22Rv1 (cell line): ENCODE measurements at regions not wholly inside any gene's neighbourhood (a gene's known extent, or its start where the extent isn't known, plus 50 kb on each side); places are given as distances from the start of the nearest gene placed in this dataset.

Source experiments
- H3K27ac ChIP-seq: fragments of 450-650 bp; 2 replicates; pipeline ENCODE4 v1.5.1; 2017
- CTCF ChIP-seq: fragments of 450-650 bp; IDR thresholded peaks from 2 replicates; pipeline ENCODE4 v1.5.1; 2017; ENCODE audit warnings: mild to moderate bottlenecking
- ZFX ChIP-seq: fragments of 450-650 bp; IDR thresholded peaks from 2 replicates; pipeline ENCODE4 v1.6.1; 2017; ENCODE audit warnings: antibody characterized with exemption, borderline replicate concordance

DNA sequence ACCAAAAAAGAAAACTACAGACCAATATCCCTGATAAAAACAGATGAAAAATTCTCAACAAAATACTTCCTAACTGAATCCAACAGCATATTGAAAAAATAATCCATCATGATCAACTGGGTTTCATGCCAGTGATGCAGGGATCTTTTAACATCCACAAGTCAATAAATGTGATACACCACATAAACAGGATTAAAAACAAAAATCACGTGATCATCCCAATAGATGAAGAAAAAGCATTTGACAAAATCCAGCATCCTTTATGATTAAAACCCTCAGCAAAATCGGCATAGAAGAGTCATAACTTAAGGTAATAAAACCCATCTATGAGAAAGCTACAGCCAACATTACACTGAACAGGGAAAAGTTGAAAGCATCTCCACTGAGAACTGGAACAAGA is 107.5 kb downstream of the DCLK3 start:
- H3K27ac ChIP-seq = no peak overlapping the region
- TF ChIP-seq CTCF = no peak
- no peak for TF ChIP-seq ZFX

DNA sequence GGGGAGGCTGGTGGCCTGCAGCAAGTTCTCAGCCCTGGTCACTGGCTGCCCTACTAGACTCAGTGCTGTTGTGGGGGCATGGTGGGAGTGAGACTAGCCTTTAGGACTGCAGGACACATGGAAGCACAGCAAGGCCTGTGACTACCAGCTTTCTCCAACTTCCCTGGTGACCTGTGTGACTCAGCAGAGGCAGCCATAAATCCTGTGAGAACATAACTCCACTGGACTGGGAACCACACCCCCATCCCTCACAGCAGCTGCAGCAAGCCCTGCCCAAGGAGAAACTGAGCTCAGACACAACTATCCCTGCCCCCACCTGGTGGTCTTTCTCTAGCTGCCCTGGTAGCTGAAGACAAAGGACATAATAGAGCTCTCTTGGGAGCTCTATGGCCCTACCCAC is 111.3 kb downstream of the DCLK3 start:
- H3K27ac ChIP-seq = no peak overlapping the region
- TF ChIP-seq ZFX (no peak), CTCF (no peak)

GRCh38 chr3:36652104-36652503 is 112.2 kb downstream of the DCLK3 start:
- no peak overlapping the region for H3K27ac ChIP-seq
- TF ChIP-seq CTCF (no peak), ZFX (no peak)

DNA sequence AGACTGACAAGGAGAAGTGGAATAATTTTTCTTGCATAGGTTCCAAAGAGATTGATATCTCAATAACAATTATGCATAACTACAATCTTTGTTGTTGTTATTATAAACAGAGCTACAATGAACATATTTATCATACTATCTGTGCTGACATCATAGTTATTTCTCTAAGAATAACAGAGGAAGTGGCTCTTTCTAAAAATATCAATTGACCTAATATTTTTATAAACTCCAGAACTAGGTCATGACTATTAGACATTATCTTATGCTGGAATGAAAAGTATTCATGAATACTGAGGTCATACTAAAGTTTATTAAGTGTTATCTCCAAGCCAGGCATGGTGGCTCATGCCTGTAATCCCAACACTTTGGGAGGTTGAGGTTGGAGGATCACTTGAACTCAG is 114.1 kb downstream of the DCLK3 start:
- no peak for TF ChIP-seq CTCF
- TF ChIP-seq ZFX = no peak
- H3K27ac ChIP-seq = no peak overlapping the region

DNA sequence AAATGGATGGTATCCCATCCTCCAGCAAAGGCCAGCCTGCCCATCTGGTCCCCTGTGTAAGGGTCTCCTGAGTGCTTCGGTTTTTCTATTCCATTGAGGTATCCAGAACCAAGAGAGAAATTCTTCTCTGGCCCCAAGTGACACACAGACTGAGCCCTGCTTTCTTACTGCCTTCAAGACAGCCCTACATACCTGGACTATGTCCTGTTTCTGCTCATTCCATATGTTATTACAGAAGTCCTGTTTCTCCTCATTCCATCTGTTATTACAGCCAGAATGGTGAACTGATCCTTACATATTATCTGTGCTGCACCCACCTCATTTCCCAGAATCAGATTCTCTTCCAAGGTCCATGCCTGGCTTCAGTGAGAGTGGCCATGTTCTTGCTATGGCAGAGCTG is 115.2 kb downstream of the DCLK3 start:
- H3K27ac ChIP-seq = 0 out of 2 replicates have a peak overlapping the region, but pooled peaks have one; percentile 23
- TF ChIP-seq ZFX (no peak), CTCF (no peak)

GRCh38 chr3:36648241-36649034 is 115.9 kb downstream of the DCLK3 start:
- H3K27ac ChIP-seq = 0 out of 2 replicates have a peak overlapping the region, but pooled peaks have one; percentile 23
- TF ChIP-seq ZFX (no peak), CTCF (no peak)

DNA sequence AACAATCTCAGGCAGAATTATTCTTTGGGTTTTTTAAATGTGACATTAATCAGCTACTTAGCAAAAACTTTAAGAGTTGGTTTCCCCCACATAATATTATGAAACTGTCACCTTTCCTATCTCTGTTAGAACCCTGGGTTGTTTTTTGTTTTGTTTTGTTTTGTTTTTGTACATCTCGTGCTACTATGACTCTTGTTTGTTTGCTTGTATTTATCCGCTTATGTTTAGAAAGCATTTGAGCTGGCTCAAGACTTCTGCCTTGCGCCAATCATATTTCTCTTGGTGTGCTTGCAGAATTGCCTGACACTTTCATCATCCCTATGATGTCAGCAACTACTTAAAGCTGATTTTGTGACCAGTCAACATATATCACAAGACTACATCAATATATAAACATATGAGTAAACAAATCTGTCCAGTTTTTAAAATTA is 116.9 kb downstream of the DCLK3 start:
- peak overlapping the region; percentile 23; the same call in 1 of the 2 replicates for H3K27ac ChIP-seq
- TF ChIP-seq CTCF = no peak
- no peak for TF ChIP-seq ZFX
